HCT116 (cell line): ENCODE measurements at regions not wholly inside any gene's neighbourhood (a gene's known extent, or its start where the extent isn't known, plus 50 kb on each side); places are given as distances from the start of the nearest gene placed in this dataset.

Experiments used
- ATAC-seq: fragments of 200-7000 bp; cut with Tn5 transposase; 2 replicates; pipeline ENCODE4 v1.9.1; 2020; ENCODE audit warnings: mild to moderate bottlenecking, moderate library complexity
- BruUV-seq: library from RNA; stranded (reverse); fragments of 400-500 nt; replicated peaks from 2 replicates; lab custom pipeline; 2021; lab: Mats Ljungman, UMichigan
- CTCF ChIA-PET: fragments of 300-600 bp; sonication (Branson Sonifier 250); formaldehyde crosslinking; loops from one replicate; lab custom pipeline; 2021; ENCODE audit warnings: antibody characterized with exemption; lab: Charles Lee
- POLR2A ChIA-PET: fragments of 300-600, 350-600 bp; sonication (Branson Sonifier 250); formaldehyde crosslinking; loops from one replicate; lab custom pipeline; 2021; ENCODE audit warnings: antibody characterized with exemption; lab: Charles Lee
- RAD21 ChIA-PET, 2 experiments: fragments of 300-600 bp; sonication (Branson Sonifier 250); formaldehyde crosslinking; loops; one replicate each; lab custom pipeline; 2023; ENCODE audit warnings: low total read pairs in 2 of 2; ENCODE audit not compliant: uncharacterized antibody in 2 of 2, unreplicated experiment in 2 of 2, low non-redundant PET in 1 of 2; lab: Charles Lee
- DNase-seq: peaks from one replicate; pipeline ENCODE4 v3.0.0-alpha.2; 2010; ENCODE audit warnings: low read depth, low spot score
- H2AFZ ChIP-seq: fragments of 200-600 bp; shearing (Covaris generic), sonication (generic); 2 replicates; pipeline ENCODE4 v1.6.1; 2017; ENCODE audit warnings: low read depth, mixed run types, mixed read lengths, antibody characterized with exemption, low read length; ENCODE audit not compliant: poor library complexity, severe bottlenecking
- H3K27ac ChIP-seq: 2 replicates; pipeline ENCODE4 v1.5.1; 2012; ENCODE audit warnings: low read depth, low read length
- H3K27me3 ChIP-seq: fragments of 200-600 bp; sonication (generic); 2 replicates; pipeline ENCODE4 v1.6.1; 2016; ENCODE audit warnings: mixed run types, low read length, mixed read lengths; ENCODE audit not compliant: insufficient read depth
- H3K36me3 ChIP-seq, 2 experiments: fragments of 200-500 bp in 1 of 2; fragments of 200-600 bp in 1 of 2; sonication (Bioruptor generic) in 1 of 2; sonication (generic) in 1 of 2; 2 replicates each; pipeline versions ENCODE4 v1.5.1 to v1.6.1; 2014 to 2016; ENCODE audit warnings: low read length in 2 of 2, inconsistent platforms in 1 of 2, mixed read lengths in 1 of 2, mixed run types in 1 of 2; ENCODE audit not compliant: insufficient read depth in 2 of 2, control insufficient read depth in 1 of 2
- H3K4me1 ChIP-seq, 2 experiments: fragments of 200-600 bp in 1 of 2; sonication (generic) in 1 of 2; 2 replicates each; pipeline versions ENCODE4 v1.5.1 to v1.6.1; 2012 to 2017; ENCODE audit warnings: low read length in 2 of 2, inconsistent platforms in 1 of 2, mild to moderate bottlenecking in 1 of 2, mixed read lengths in 1 of 2, mixed run types in 1 of 2, moderate library complexity in 1 of 2; ENCODE audit not compliant: insufficient read depth in 2 of 2, control insufficient read depth in 1 of 2
- H3K4me2 ChIP-seq: fragments of 200-600 bp; sonication (generic); 2 replicates; pipeline ENCODE4 v1.6.1; 2017; ENCODE audit warnings: mixed run types, low read length, mixed read lengths
- H3K4me3 ChIP-seq, 2 experiments: fragments of 200-600 bp in 1 of 2; sonication (generic) in 1 of 2; replicated peaks in 1 of 2; 2 replicates each; pipeline ENCODE4 v1.5.1; 2011 to 2016; ENCODE audit warnings: low read length in 2 of 2, control low read depth in 1 of 2, low read depth in 1 of 2, mild to moderate bottlenecking in 1 of 2, mixed read lengths in 1 of 2, mixed run types in 1 of 2
- H3K79me2 ChIP-seq: fragments of 200-600 bp; sonication (generic); 2 replicates; pipeline ENCODE4 v1.6.1; 2017; ENCODE audit warnings: mild to moderate bottlenecking, mixed run types, low read length, moderate library complexity, mixed read lengths; ENCODE audit not compliant: insufficient read depth
- H3K9ac ChIP-seq: fragments of 200-600 bp; sonication (generic); 2 replicates; pipeline ENCODE4 v1.6.1; 2016; ENCODE audit warnings: low read length, mixed read lengths
- H3K9me2 ChIP-seq: fragments of 200-600 bp; sonication (generic), shearing (Covaris generic); 2 replicates; pipeline ENCODE4 v1.6.1; 2017; ENCODE audit warnings: mixed run types, mild to moderate bottlenecking, moderate library complexity; ENCODE audit not compliant: insufficient read depth
- H3K9me3 ChIP-seq, 2 experiments: fragments of 200-500 bp in 1 of 2; fragments of 200-600 bp in 1 of 2; sonication (Bioruptor generic) in 1 of 2; sonication (generic) in 1 of 2; 2 replicates each; pipeline ENCODE4 v1.6.1; 2014 to 2017; ENCODE audit warnings: low read length in 2 of 2, mixed read lengths in 2 of 2, inconsistent platforms in 1 of 2, low read depth in 1 of 2, mild to moderate bottlenecking in 1 of 2, mixed run types in 1 of 2, moderate library complexity in 1 of 2; ENCODE audit not compliant: control insufficient read depth in 1 of 2, insufficient read depth in 1 of 2
- H4K20me1 ChIP-seq: fragments of 200-600 bp; sonication (generic), shearing (Covaris generic); 2 replicates; pipeline ENCODE4 v1.6.1; 2017; ENCODE audit warnings: mixed run types, mild to moderate bottlenecking, moderate library complexity; ENCODE audit not compliant: insufficient read depth
- CBX3 ChIP-seq: IDR thresholded peaks from 2 replicates; pipeline ENCODE4 v1.6.1; 2012; ENCODE audit warnings: low read depth
- CEBPB ChIP-seq: IDR thresholded peaks from 2 replicates; pipeline ENCODE4 v1.6.1; 2012; ENCODE audit warnings: low read depth
- EGR1 ChIP-seq: IDR thresholded peaks from 2 replicates; pipeline ENCODE4 v1.6.1; 2012; ENCODE audit warnings: low read depth
- ELF1 ChIP-seq: IDR thresholded peaks from 2 replicates; pipeline ENCODE4 v1.6.1; 2012; ENCODE audit warnings: low read depth, borderline replicate concordance
- EZH2 ChIP-seq: fragments of 200-600 bp; sonication (generic); IDR thresholded peaks from 2 replicates; pipeline ENCODE4 v1.6.1; 2017; ENCODE audit warnings: antibody characterized with exemption, mixed run types
- EZH2phosphoT487 ChIP-seq: fragments of 200-600 bp; IDR thresholded peaks from 2 replicates; pipeline ENCODE4 v1.6.1; 2018; ENCODE audit warnings: antibody characterized with exemption, borderline replicate concordance
- JUND ChIP-seq: IDR thresholded peaks from 2 replicates; pipeline ENCODE4 v1.6.1; 2012
- RAD21 ChIP-seq: IDR thresholded peaks from 2 replicates; pipeline ENCODE4 v1.6.1; 2012; ENCODE audit warnings: low read depth, mild to moderate bottlenecking
- SRF ChIP-seq: IDR thresholded peaks from 2 replicates; pipeline ENCODE4 v1.6.1; 2012; ENCODE audit warnings: low read depth
- TCF7L2 ChIP-seq: IDR thresholded peaks from 2 replicates; pipeline ENCODE4 v1.7.0; 2011; ENCODE audit warnings: borderline replicate concordance, inconsistent platforms; ENCODE audit not compliant: insufficient read depth, insufficient read length; ENCODE audit errors: extremely low read depth
- YY1 ChIP-seq: IDR thresholded peaks from 2 replicates; pipeline ENCODE4 v1.6.1; 2011; ENCODE audit warnings: low read length, low read depth, moderate library complexity, mild to moderate bottlenecking; ENCODE audit not compliant: insufficient replicate concordance; ENCODE audit errors: extremely low read depth
- ZNF274 ChIP-seq: fragments of 200-500 bp; sonication (Bioruptor generic); IDR thresholded peaks from 2 replicates; pipeline ENCODE4 v1.6.1; 2014; ENCODE audit warnings: mild to moderate bottlenecking, low read depth, low read length, inconsistent platforms
- intact Hi-C: fragments of 100-400 bp; cut with micrococcal nuclease; formaldehyde crosslinking; loops from 2 replicates; pipeline ENCODE4 v1.10.0; 2022

- Histone ChIP-seq H3K27me3 (peaks cover 24% of the 10 kb centered on the region), H3K36me3 (no peaks in the 10 kb centered on the region), H3K4me1 (no peaks in the 10 kb centered on the region), H3K9ac (no peak overlapping the region), H3K9me3 (no peaks in the 10 kb centered on the region), H4K20me1 (no peaks in the 10 kb centered on the region), H3K4me2 (no peak overlapping the region), H3K9me2 (no peaks in the 10 kb centered on the region)
- intact Hi-C loops: no loop called here
- POLR2A ChIA-PET: no interaction called here
- RAD21 ChIA-PET: no interaction called here
- no peak for TF ChIP-seq CEBPB
- no peak for TF ChIP-seq ZNF274
- TF ChIP-seq, all 23 proteins: peak for 0
- Histone ChIP-seq H3K79me2 (no peaks in the 10 kb centered on the region), H3K27ac (no peak overlapping the region), H2AFZ (no peak overlapping the region), H3K4me3 (no peak overlapping the region)
- DNase-seq (no peak), ATAC-seq (no peak)
- CTCF ChIA-PET: no interaction called here
- BruUV-seq: no TSS peak
These were observed 58.8 kb upstream of the CST7 start for GRCh38 chr20:24890286-24890685.

GRCh38 chr20:24891546-24892393 lies 57.3 kb upstream of the CST7 start:
- peaks cover 28% of the 10 kb centered on the region; the same call in 1 of the 2 replicates for H3K27me3 ChIP-seq
- RAD21 ChIA-PET: no interaction called here

More at GRCh38 chr20:24891546-24892393, 57.3 kb upstream of the CST7 start:
- Histone ChIP-seq H3K9me2 (no peaks in the 10 kb centered on the region), H3K79me2 (no peaks in the 10 kb centered on the region), H2AFZ (no peak overlapping the region), H3K9me3 (no peaks in the 10 kb centered on the region), H3K36me3 (no peaks in the 10 kb centered on the region), H4K20me1 (no peaks in the 10 kb centered on the region), H3K27ac (no peak overlapping the region), H3K9ac (no peak overlapping the region), H3K4me1 (no peaks in the 10 kb centered on the region), H3K4me3 (no peak overlapping the region), H3K4me2 (no peak overlapping the region)
- no TSS peak for BruUV-seq
- DNase-seq (no peak), ATAC-seq (no peak)
- intact Hi-C loops: no loop called here
- ChIA-PET POLR2A (no interaction called here), CTCF (no interaction called here)
- TF ChIP-seq YY1: no peak
- TF ChIP-seq EGR1: no peak
- TF ChIP-seq CBX3: no peak
- no peak for TF ChIP-seq EZH2
- no peak for TF ChIP-seq SRF
- TF ChIP-seq ELF1: no peak
- no peak for TF ChIP-seq JUND
- TF ChIP-seq ZNF274: no peak
- TF ChIP-seq TCF7L2: no peak
- TF ChIP-seq RAD21: no peak
- TF ChIP-seq EZH2phosphoT487: no peak
